ENCODE measurements at regions not wholly inside any gene's neighbourhood (a gene's known extent, or its start where the extent isn't known, plus 50 kb on each side); places are given as distances from the start of the nearest gene placed in this dataset.

DNA sequence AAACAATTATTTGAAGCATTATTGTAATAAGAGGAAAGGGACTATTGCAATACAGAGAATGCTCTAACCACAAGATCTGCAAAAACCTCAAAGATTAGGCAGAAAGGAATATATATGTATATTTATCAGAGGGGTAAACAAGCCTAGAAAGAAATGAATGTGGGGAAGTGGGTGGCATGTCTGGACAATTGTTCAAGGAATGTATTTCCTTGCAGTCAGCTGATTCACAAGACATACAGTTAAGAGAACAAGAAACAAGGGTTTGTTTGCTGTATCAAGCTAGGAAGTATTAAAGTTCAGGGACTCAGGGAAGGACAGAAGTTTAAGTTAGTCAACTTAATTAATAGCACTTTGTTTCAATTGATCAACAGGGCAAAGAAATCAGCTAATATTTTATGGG lies 514.7 kb downstream of the CENPC start:
- Histone ChIP-seq H3K4me2 (ENCODE audit: unreplicated experiment) (no peak overlapping the region), H3K9ac (no peak overlapping the region), H3K4me1 (ENCODE audit: insufficient read depth) (no peaks in the 10 kb centered on the region), H3K9me3 (ENCODE audit: low read depth) (no peaks in the 10 kb centered on the region), H2AFZ (no peak overlapping the region), H3K4me3 (no peak overlapping the region), H4K20me1 (ENCODE audit: insufficient read depth) (no peaks in the 10 kb centered on the region), H3K36me3 (ENCODE audit: low read depth) (no peaks in the 10 kb centered on the region), H3K9me2 (ENCODE audit: insufficient read depth) (no peaks in the 10 kb centered on the region), H3K79me2 (ENCODE audit: insufficient read depth) (no peaks in the 10 kb centered on the region), H3K27me3 (replicated peaks; ENCODE audit: insufficient read depth) (no peaks in the 10 kb centered on the region), H3K27ac (no peak overlapping the region), H3F3A (ENCODE audit: insufficient read depth) (no peaks in the 10 kb centered on the region)
- no peak for DNase-seq
- in situ Hi-C loops (cut with MboI) = no loop called here
- TF ChIP-seq EZH2phosphoT487 (IDR thresholded peaks at IDR 0.05; ENCODE audit: insufficient read depth, low read depth) (no peak), EZH2 (IDR thresholded peaks at IDR 0.05; ENCODE audit: insufficient read depth, poor library complexity, severe bottlenecking) (no peak)

DNA sequence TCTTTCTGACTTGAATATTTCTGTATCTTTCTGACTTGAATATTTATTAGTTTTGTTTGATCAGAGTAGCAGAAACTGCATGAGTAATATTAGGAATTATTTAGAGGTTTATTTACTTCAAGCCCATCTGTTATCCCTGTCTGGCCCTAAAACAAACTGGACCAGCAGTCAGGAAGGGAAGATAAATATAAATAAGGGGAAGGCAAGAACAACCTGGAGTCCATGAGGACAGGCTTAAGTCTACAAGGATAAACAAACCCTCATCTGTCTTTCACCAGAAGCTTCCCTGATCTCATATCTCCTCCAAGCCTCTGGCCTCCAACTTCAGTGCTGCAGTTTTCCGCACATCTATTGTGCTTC lies 524.9 kb downstream of the CENPC start:
- Histone ChIP-seq H3K4me2 (ENCODE audit: unreplicated experiment) (no peak overlapping the region), H3K9ac (no peak overlapping the region), H3K27me3 (replicated peaks; ENCODE audit: insufficient read depth) (no peaks in the 10 kb centered on the region), H4K20me1 (ENCODE audit: insufficient read depth) (no peaks in the 10 kb centered on the region), H3K4me1 (ENCODE audit: insufficient read depth) (no peaks in the 10 kb centered on the region), H3K4me3 (no peak overlapping the region), H3K9me2 (ENCODE audit: insufficient read depth) (no peaks in the 10 kb centered on the region), H3K9me3 (ENCODE audit: low read depth) (no peaks in the 10 kb centered on the region), H3K27ac (no peak overlapping the region), H2AFZ (no peak overlapping the region), H3F3A (ENCODE audit: insufficient read depth) (no peaks in the 10 kb centered on the region), H3K36me3 (ENCODE audit: low read depth) (no peaks in the 10 kb centered on the region), H3K79me2 (ENCODE audit: insufficient read depth) (no peaks in the 10 kb centered on the region)
- TF ChIP-seq EZH2 (IDR thresholded peaks at IDR 0.05; ENCODE audit: insufficient read depth, poor library complexity, severe bottlenecking) (no peak), EZH2phosphoT487 (IDR thresholded peaks at IDR 0.05; ENCODE audit: insufficient read depth, low read depth) (no peak)
- in situ Hi-C loops (cut with MboI) = no loop called here
- 21 to 40% methylated on average over 1 of the region's 1 CpG for WGBS, 2 experiments (ENCODE audit: low coverage in 1 of 2, low lambda C conversion rate in 2 of 2, missing lambda C conversion rate in 2 of 2)
- DNase-seq = no peak

DNA sequence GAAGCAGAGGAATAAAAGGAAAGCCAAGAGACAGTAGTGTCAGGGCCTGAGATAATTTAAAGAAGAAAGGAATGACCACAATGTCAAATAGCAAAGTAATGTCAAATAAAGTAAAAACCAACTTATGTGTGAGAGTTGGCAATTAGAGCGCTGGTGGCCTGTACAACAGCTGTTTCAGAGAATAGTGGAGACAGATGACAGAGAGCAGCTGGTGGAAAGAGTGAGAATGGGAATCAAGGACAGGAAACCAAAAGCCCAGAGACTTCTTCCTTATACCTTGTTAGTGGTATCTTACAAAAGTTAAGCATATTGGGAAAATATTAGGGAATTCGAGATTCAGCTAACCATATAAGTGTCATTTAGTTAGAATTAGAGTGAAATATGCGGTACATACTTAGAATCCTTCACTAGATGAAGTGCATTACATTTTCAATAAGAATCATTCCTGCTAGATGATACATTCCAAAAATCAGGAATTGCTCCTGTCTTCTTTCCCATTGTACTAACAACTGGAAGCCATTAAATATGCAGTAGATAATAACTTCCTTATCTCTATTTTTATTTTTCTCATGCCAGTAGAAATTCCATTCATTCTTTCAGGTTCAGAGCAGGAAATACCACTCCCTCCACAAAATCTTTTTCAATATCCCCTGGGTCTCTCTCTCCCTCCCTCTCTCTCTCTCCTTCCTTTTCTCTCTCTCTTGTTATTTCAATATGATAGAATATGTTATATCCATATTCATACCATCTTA lies 525.4 kb downstream of the CENPC start:
- no peaks in the 10 kb centered on the region for H3K79me2 ChIP-seq (ENCODE audit: insufficient read depth)
- no peaks in the 10 kb centered on the region for H3K9me3 ChIP-seq (ENCODE audit: low read depth)
- H3K4me3 ChIP-seq = no peak overlapping the region
- in situ Hi-C loops (cut with MboI) = no loop called here
- no peak for DNase-seq
- no peak overlapping the region for H3K9ac ChIP-seq
- WGBS, 2 experiments (ENCODE audit: low coverage in 1 of 2, low lambda C conversion rate in 2 of 2, missing lambda C conversion rate in 2 of 2) = 1 to 7% methylated on average over 3 of the region's 3 CpGs
- no peak overlapping the region for H3K27ac ChIP-seq
- H3K4me2 ChIP-seq (ENCODE audit: unreplicated experiment) = no peak overlapping the region
- H3K4me1 ChIP-seq (ENCODE audit: insufficient read depth) = no peaks in the 10 kb centered on the region
- no peak overlapping the region for H2AFZ ChIP-seq
- H3K36me3 ChIP-seq (ENCODE audit: low read depth) = no peaks in the 10 kb centered on the region
- no peaks in the 10 kb centered on the region for H4K20me1 ChIP-seq (ENCODE audit: insufficient read depth)
- H3K27me3 ChIP-seq (replicated peaks; ENCODE audit: insufficient read depth) = no peaks in the 10 kb centered on the region
- TF ChIP-seq EZH2phosphoT487 (IDR thresholded peaks at IDR 0.05; ENCODE audit: insufficient read depth, low read depth) (no peak), EZH2 (IDR thresholded peaks at IDR 0.05; ENCODE audit: insufficient read depth, poor library complexity, severe bottlenecking) (no peak)
- H3K9me2 ChIP-seq (ENCODE audit: insufficient read depth) = no peaks in the 10 kb centered on the region
- no peaks in the 10 kb centered on the region for H3F3A ChIP-seq (ENCODE audit: insufficient read depth)

DNA sequence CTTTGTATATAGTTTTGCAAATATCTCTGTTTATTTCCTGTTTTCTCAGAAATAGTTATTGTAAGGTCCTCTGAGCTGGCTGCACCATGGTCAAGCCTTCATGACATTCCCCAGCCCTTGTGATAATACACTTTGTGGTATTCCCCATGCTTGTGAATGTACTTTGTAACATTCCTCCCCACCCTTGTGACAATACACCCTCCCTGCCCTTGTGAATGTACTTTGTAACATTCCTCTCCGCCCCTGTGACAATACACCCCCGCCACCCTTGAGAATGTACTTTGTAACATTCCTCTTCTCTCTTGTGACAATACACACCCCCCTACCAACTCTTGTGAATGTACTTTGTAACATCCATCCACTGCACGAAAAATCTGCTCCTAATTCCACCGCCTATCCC lies 530.7 kb downstream of the CENPC start:
- Histone ChIP-seq H2AFZ (no peak overlapping the region), H3F3A (ENCODE audit: insufficient read depth) (no peaks in the 10 kb centered on the region), H3K4me3 (no peak overlapping the region), H3K36me3 (ENCODE audit: low read depth) (no peaks in the 10 kb centered on the region), H3K9me2 (ENCODE audit: insufficient read depth) (no peaks in the 10 kb centered on the region), H3K27ac (no peak overlapping the region), H3K4me2 (ENCODE audit: unreplicated experiment) (no peak overlapping the region), H3K9ac (no peak overlapping the region), H3K27me3 (replicated peaks; ENCODE audit: insufficient read depth) (no peaks in the 10 kb centered on the region), H3K79me2 (ENCODE audit: insufficient read depth) (no peaks in the 10 kb centered on the region), H3K4me1 (ENCODE audit: insufficient read depth) (no peaks in the 10 kb centered on the region), H3K9me3 (ENCODE audit: low read depth) (no peaks in the 10 kb centered on the region), H4K20me1 (ENCODE audit: insufficient read depth) (no peaks in the 10 kb centered on the region)
- in situ Hi-C loops (cut with MboI) = no loop called here
- DNase-seq = no peak
- TF ChIP-seq EZH2phosphoT487 (IDR thresholded peaks at IDR 0.05; ENCODE audit: insufficient read depth, low read depth) = no peak
- TF ChIP-seq EZH2 (IDR thresholded peaks at IDR 0.05; ENCODE audit: insufficient read depth, poor library complexity, severe bottlenecking) = no peak
- 22 to 38% methylated on average over 4 of the region's 4 CpGs for WGBS, 2 experiments (ENCODE audit: low coverage in 1 of 2, low lambda C conversion rate in 2 of 2, missing lambda C conversion rate in 2 of 2)

DNA sequence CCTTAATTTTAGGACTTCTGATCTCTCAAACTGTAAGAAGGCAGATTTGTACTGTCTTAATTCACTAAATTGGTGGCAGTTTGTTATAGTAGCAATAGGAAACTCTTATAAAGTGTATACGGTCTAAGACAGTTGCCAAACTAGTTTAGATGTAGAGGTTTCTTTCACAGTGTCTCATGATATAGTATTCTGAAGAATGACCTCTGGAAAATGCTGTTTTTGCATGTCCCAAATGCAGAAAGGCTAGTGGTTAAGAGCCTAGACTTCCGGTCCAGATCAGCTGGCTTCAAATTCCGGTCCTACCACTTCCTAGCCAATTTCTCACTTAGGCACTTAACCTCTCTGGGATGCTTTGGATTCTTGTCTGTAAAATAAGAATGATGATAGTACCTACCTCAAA lies 538.5 kb downstream of the CENPC start:
- no peaks in the 10 kb centered on the region for H3K79me2 ChIP-seq (ENCODE audit: insufficient read depth)
- H3K9me3 ChIP-seq (ENCODE audit: low read depth) = no peaks in the 10 kb centered on the region
- DNase-seq = no peak
- no peak overlapping the region for H3K27ac ChIP-seq
- no peak overlapping the region for H3K9ac ChIP-seq
- TF ChIP-seq EZH2 (IDR thresholded peaks at IDR 0.05; ENCODE audit: insufficient read depth, poor library complexity, severe bottlenecking) = no peak
- TF ChIP-seq EZH2phosphoT487 (IDR thresholded peaks at IDR 0.05; ENCODE audit: insufficient read depth, low read depth) = no peak
- no peaks in the 10 kb centered on the region for H3F3A ChIP-seq (ENCODE audit: insufficient read depth)
- no peaks in the 10 kb centered on the region for H4K20me1 ChIP-seq (ENCODE audit: insufficient read depth)
- H3K27me3 ChIP-seq (replicated peaks; ENCODE audit: insufficient read depth) = no peaks in the 10 kb centered on the region
- H3K4me2 ChIP-seq (ENCODE audit: unreplicated experiment) = no peak overlapping the region
- 20 to 30% methylated on average over 3 of the region's 3 CpGs for WGBS, 2 experiments (ENCODE audit: low coverage in 1 of 2, low lambda C conversion rate in 2 of 2, missing lambda C conversion rate in 2 of 2)
- H3K36me3 ChIP-seq (ENCODE audit: low read depth) = no peaks in the 10 kb centered on the region
- no peak overlapping the region for H2AFZ ChIP-seq
- no peak overlapping the region for H3K4me3 ChIP-seq
- no peaks in the 10 kb centered on the region for H3K4me1 ChIP-seq (ENCODE audit: insufficient read depth)
- H3K9me2 ChIP-seq (ENCODE audit: insufficient read depth) = no peaks in the 10 kb centered on the region
- in situ Hi-C loops (cut with MboI) = no loop called here

Data from GM23248 (cell line).